IPS-11a (cell line): ENCODE measurements at regions not wholly inside any gene's neighbourhood (a gene's known extent, or its start where the extent isn't known, plus 50 kb on each side); places are given as distances from the start of the nearest gene placed in this dataset.
"Not testable (repeated sequence)": the region's sequence is repeated elsewhere in the genome, so short reads cannot be mapped to it uniquely, and the experiment has no call there.

Source experiments
- H3K4me3 ChIP-seq: one replicate; pipeline ENCODE4 v1.5.1; 2013; ENCODE audit warnings: low read depth, low read length, control low read depth

GRCh38 chr5:156226485-156226884 is 100.5 kb upstream of the SGCD start:
- H3K4me3 ChIP-seq: not testable (repeated sequence)

GRCh38 chr5:156230887-156231286 is 96.1 kb upstream of the SGCD start:
- H3K4me3 ChIP-seq: no peak overlapping the region

- no peak overlapping the region for H3K4me3 ChIP-seq
Measured at GRCh38 chr5:156232251-156232869, 94.6 kb upstream of the SGCD start.

- no peak overlapping the region for H3K4me3 ChIP-seq
Measured at GRCh38 chr5:156237361-156237760, 89.6 kb upstream of the SGCD start.

- H3K4me3 ChIP-seq: no peak overlapping the region
Measured at GRCh38 chr5:156239800-156240199, 87.2 kb upstream of the SGCD start.

- H3K4me3 ChIP-seq: no peak overlapping the region
Measured at GRCh38 chr5:156240414-156240813, 86.5 kb upstream of the SGCD start.

GRCh38 chr5:156241266-156241665 is 85.7 kb upstream of the SGCD start:
- H3K4me3 ChIP-seq: no peak overlapping the region

- no peak overlapping the region for H3K4me3 ChIP-seq
Measured at GRCh38 chr5:156245895-156246294, 81.1 kb upstream of the SGCD start.

GRCh38 chr5:156251076-156251475 is 75.9 kb upstream of the SGCD start:
- no peak overlapping the region for H3K4me3 ChIP-seq

GRCh38 chr5:156253130-156253529 is 73.8 kb upstream of the SGCD start:
- H3K4me3 ChIP-seq: no peak overlapping the region

- H3K4me3 ChIP-seq: no peak overlapping the region
Measured at GRCh38 chr5:156254196-156254595, 72.8 kb upstream of the SGCD start.

GRCh38 chr5:156256642-156257041 is 70.3 kb upstream of the SGCD start:
- no peak overlapping the region for H3K4me3 ChIP-seq

- no peak overlapping the region for H3K4me3 ChIP-seq
Measured at GRCh38 chr5:156258934-156259333, 68.0 kb upstream of the SGCD start.

- no peak overlapping the region for H3K4me3 ChIP-seq
Measured at GRCh38 chr5:156259618-156260017, 67.3 kb upstream of the SGCD start.

GRCh38 chr5:156261275-156261939 is 65.6 kb upstream of the SGCD start:
- no peak overlapping the region for H3K4me3 ChIP-seq

- no peak overlapping the region for H3K4me3 ChIP-seq
Measured at GRCh38 chr5:156271569-156271968, 55.4 kb upstream of the SGCD start.

- no peak overlapping the region for H3K4me3 ChIP-seq
Measured at GRCh38 chr5:156272139-156272538, 54.8 kb upstream of the SGCD start.

GRCh38 chr5:156273325-156273724 is 53.6 kb upstream of the SGCD start:
- H3K4me3 ChIP-seq: no peak overlapping the region

GRCh38 chr5:156274453-156274852 is 52.5 kb upstream of the SGCD start:
- H3K4me3 ChIP-seq: no peak overlapping the region
